ENCODE measurements at regions not wholly inside any gene's neighbourhood (a gene's known extent, or its start where the extent isn't known, plus 50 kb on each side); places are given as distances from the start of the nearest gene placed in this dataset.

- Histone ChIP-seq H2AFZ (ENCODE audit: insufficient read depth, low read depth, low read length, poor library complexity, severe bottlenecking) (no peak overlapping the region), H3K4me2 (replicated peaks; ENCODE audit: extremely low read depth, low read length, poor library complexity, severe bottlenecking) (no peak overlapping the region), H3K79me2 (ENCODE audit: insufficient read depth, low read length) (no peaks in the 10 kb centered on the region), H3K9ac (ENCODE audit: insufficient read depth, low read length, poor library complexity, severe bottlenecking) (no peak overlapping the region), H3K27ac (ENCODE audit: low read depth in 1 of 2, low read length in 2 of 2) (no peak overlapping the region), H3K36me3 (replicated peaks in 1 of 2; ENCODE audit: control insufficient read depth in 1 of 2, insufficient read depth in 2 of 2, low read length in 2 of 2) (no peaks in the 10 kb centered on the region), H3K9me3 (replicated peaks in 1 of 2; ENCODE audit: control insufficient read depth in 1 of 2, insufficient read depth in 1 of 2, low read length in 2 of 2) (no peaks in the 10 kb centered on the region), H3K4me1 (ENCODE audit: control insufficient read depth in 1 of 2, insufficient read depth in 2 of 2, low read length in 2 of 2) (no peaks in the 10 kb centered on the region), H3K27me3 (ENCODE audit: control insufficient read depth in 2 of 2, insufficient read depth in 2 of 2, low read length in 2 of 2) (no peaks in the 10 kb centered on the region), H3K4me3 (replicated peaks in 1 of 3; ENCODE audit: low read depth in 2 of 3, low read length in 3 of 3) (no peak overlapping the region), H4K20me1 (ENCODE audit: insufficient read depth, low read length) (no peaks in the 10 kb centered on the region)
- no peak for DNase-seq
- H3K36me3 Mint-ChIP-seq: no peaks in the 10 kb centered on the region
- peaks cover 0 to 4% (median 1%) of the 10 kb centered on the region in 7 donors for H3K9me3 Mint-ChIP-seq
- H3K4me3 Mint-ChIP-seq: no peak overlapping the region
- H3K4me1 Mint-ChIP-seq: no peaks in the 10 kb centered on the region
- TF ChIP-seq CTCF (IDR thresholded peaks at IDR 0.05): no peak
- no peak overlapping the region for H3K27ac Mint-ChIP-seq
- H3K27me3 Mint-ChIP-seq (ENCODE audit: low read depth in 3 of 3): no peaks in the 10 kb centered on the region
- intact Hi-C loops (cut with micrococcal nuclease): no loop called here
- 74% methylated on average over 5 of the region's 6 CpGs for WGBS (ENCODE audit: insufficient coverage)
Measured at GRCh38 chr4:180197471-180197870, 2045.7 kb upstream of the TENM3 start.

GRCh38 chr4:180203349-180203748, 2039.9 kb upstream of the TENM3 start:
- H3K9me3 ChIP-seq (replicated peaks in 1 of 2; ENCODE audit: control insufficient read depth in 1 of 2, insufficient read depth in 1 of 2, low read length in 2 of 2): no peaks in the 10 kb centered on the region
- no peaks in the 10 kb centered on the region for H3K36me3 ChIP-seq (replicated peaks in 1 of 2; ENCODE audit: control insufficient read depth in 1 of 2, insufficient read depth in 2 of 2, low read length in 2 of 2)
- no peak overlapping the region for H3K9ac ChIP-seq (ENCODE audit: insufficient read depth, low read length, poor library complexity, severe bottlenecking)
- no peak overlapping the region for H2AFZ ChIP-seq (ENCODE audit: insufficient read depth, low read depth, low read length, poor library complexity, severe bottlenecking)
- Mint-ChIP-seq H3K4me1 (no peaks in the 10 kb centered on the region), H3K27ac (no peak overlapping the region), H3K9me3 (peaks cover 0 to 6% (median 2%) of the 10 kb centered on the region in 7 donors), H3K36me3 (no peaks in the 10 kb centered on the region), H3K27me3 (ENCODE audit: low read depth in 3 of 3) (no peaks in the 10 kb centered on the region), H3K4me3 (no peak overlapping the region)
- no peak overlapping the region for H3K4me2 ChIP-seq (replicated peaks; ENCODE audit: extremely low read depth, low read length, poor library complexity, severe bottlenecking)
- H3K27me3 ChIP-seq (ENCODE audit: control insufficient read depth in 2 of 2, insufficient read depth in 2 of 2, low read length in 2 of 2): no peaks in the 10 kb centered on the region
- H3K79me2 ChIP-seq (ENCODE audit: insufficient read depth, low read length): no peaks in the 10 kb centered on the region
- H4K20me1 ChIP-seq (ENCODE audit: insufficient read depth, low read length): no peaks in the 10 kb centered on the region
- TF ChIP-seq CTCF (IDR thresholded peaks at IDR 0.05): no peak
- no peaks in the 10 kb centered on the region for H3K4me1 ChIP-seq (ENCODE audit: control insufficient read depth in 1 of 2, insufficient read depth in 2 of 2, low read length in 2 of 2)
- no peak overlapping the region for H3K27ac ChIP-seq (ENCODE audit: low read depth in 1 of 2, low read length in 2 of 2)
- H3K4me3 ChIP-seq (replicated peaks in 1 of 3; ENCODE audit: low read depth in 2 of 3, low read length in 3 of 3): no peak overlapping the region
- WGBS (ENCODE audit: insufficient coverage): 100% methylated on average over 3 of the region's 3 CpGs
- DNase-seq: no peak
- intact Hi-C loops (cut with micrococcal nuclease): no loop called here

Data from CD14-positive monocyte (primary cell).